ENCODE measurements at regions not wholly inside any gene's neighbourhood (a gene's known extent, or its start where the extent isn't known, plus 50 kb on each side); places are given as distances from the start of the nearest gene placed in this dataset.

- no peak for DNase-seq
Observed at GRCh38 chr10:94043431-94043990, 49.8 kb downstream of the PLCE1 start.

DNA sequence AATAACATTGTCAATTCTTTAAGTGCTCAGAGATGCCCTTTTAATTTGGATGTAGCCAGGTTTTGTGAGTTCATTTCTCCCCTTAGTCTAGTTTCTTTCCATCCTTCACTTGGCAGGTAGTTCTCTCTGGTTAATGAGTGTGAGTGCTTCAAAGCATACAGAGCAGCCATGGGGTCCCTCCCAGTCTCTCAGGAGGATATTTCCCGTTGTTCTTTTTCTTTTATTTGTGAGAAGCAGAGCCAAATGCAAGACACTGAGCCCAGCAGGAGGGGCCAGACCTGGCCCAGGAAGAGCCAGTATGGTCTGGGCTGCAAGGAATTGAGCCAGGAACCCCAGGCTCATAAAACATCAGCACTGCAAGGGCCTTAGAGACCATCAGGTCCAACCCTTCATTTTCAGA is 52.4 kb downstream of the PLCE1 start:
- no peak for DNase-seq

DNA sequence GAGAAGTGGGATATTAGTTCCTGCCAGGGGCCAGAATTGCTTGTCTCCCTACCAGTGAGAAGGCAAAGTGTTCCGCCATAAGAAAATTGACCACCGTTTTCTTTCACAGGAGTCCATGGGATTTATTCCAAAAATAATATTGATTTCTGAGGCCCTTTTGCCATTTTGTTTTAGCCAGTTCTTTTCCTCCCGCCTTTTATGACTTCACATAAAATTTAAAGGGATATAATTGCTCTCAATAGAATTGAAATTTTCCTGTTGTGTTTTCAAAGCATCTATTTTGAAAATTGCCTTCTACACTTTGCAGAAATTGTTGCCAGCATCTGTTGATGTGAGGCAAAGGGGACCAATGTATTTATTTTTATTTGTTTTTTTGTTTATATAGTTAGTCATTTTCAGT is 53.6 kb downstream of the PLCE1 start:
- DNase-seq, result no peak

- DNase-seq, result no peak
Observed at GRCh38 chr10:94049911-94050310, 56.2 kb downstream of the PLCE1 start.

- DNase-seq, result no peak
Observed at GRCh38 chr10:94052281-94052680, 58.5 kb downstream of the PLCE1 start.

DNA sequence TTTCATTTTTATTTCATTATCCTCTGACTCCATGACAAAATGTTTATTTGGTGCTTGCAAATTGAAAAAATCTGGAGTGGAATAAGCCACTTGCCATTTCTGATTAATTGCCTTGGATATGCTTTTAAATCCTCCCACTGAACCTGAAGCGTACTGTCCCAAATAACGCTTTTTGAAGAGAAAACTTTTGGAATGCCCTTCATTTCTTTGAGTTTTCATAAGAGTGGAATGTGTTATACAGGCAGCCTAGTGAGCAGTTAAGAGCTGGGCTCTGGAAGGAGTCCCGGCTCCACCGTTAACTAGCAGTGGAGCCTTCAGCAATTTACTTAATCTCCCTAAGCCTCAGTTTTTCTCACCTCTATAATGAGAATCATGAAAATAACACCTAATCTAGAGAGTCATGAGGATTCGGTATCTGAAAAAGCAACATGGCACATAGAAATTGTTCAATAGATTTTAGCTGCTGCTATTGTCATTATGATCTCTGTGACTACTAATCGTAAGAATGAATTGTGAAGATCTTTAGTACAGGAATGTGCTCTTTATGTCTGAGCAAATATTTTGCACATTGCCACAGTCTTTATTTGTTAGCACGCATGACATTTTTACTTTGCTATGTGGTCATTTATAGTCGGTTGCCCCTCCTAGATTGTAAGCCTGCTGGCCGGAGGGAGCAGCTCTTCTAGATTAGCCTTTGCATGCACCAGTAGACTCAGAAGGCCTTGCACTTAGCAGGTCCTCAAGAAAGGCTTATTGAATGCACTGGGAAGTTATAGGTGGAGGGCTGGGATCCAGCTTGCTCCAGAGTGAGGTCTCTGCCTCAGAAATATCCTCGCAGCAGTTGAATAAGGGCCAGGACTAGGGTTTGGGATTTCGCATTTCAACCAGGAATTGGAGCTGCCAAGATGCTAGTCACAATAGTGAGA is 59.4 kb downstream of the PLCE1 start:
- DNase-seq, result no peak

DNA sequence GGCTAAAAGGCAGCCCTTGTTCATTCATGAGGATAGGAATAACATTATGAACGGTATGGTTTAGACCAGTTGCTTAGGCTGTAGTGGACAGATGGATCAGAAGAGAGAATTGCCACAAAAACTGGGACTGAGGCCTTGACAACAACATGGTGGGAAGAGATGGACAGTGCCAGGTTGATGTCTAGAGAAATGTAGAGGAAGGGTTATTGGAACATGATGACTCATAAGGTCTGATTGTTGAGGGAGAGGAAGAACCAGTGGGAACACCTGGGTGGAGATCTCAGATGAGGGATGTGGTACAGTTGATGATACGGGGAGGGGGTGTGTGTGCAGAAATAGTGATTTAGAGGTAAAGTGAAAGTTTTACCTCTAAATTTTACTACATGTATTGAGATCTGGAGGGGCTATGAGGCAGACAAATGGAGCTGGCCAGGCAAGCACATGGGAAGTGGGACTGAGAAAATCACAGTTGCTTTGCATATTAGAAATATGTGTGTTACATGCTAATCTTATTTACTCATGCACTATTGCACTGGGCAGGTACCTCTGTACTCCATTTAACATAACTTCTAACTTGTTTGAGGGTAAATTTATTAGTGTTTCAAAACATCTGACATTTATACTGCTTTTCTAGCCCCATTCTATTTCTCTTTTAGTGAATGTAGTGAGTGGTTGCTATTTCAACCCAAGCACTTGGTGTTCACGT is 65.6 kb downstream of the PLCE1 start:
- no peak for DNase-seq

DNA sequence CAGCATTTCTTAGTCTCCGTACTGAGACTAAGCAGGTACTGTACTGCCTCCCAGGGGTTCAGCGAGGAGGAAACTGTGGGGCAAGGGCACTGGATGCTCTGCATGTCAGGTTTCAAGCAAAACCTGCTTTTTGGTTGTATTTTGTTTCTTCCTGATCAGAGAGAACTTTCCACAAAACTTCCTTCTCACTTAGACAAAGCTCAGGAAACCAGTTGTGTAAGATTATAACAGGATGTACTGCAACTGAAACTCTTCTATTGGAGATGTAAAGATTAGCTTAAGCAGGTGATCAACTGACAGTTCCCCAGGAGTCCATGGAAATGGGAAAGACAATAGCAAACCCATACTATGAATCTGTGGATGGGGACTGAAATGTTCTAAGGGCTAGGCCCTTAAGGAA is 67.3 kb downstream of the PLCE1 start:
- DNase-seq, result no peak

DNA sequence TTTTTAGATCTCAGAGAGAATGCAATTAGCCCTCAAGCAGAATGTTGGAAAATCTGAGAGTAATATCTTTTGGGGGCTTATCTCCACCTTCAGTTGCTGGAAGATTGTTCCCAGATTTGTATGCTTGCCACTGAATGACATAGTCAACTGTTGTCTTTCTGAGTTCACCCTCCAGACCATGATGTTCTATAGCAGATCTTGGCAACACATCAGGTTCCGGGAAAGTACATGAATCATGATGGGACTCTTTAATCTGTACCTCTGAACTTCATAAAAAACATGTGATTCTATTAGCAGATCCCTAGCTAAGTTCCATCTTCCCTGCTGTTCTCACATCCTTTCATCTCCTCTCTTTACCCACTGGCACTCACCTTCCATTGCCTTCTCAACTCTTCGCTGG is 68.9 kb downstream of the PLCE1 start:
- no peak for DNase-seq

DNA sequence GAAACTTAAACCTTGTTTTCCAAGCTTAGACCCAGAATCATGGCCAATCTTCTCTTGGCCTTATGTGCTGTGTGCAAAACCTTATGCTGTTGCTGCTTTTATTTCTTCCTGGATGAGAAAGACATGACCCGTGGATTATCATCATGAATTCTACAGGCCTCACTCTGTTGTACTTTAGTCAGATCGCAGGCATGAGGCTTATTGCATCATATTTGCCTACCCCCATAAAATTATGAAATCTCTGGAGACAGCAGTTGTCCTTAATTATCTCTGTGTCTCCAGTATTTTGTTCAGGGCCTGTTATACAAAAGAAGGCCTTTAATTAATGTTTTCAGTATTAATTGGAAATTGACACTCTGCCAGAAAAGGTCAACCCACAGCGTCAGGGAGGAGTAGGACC is 71.6 kb downstream of the PLCE1 start:
- DNase-seq, result no peak

DNA sequence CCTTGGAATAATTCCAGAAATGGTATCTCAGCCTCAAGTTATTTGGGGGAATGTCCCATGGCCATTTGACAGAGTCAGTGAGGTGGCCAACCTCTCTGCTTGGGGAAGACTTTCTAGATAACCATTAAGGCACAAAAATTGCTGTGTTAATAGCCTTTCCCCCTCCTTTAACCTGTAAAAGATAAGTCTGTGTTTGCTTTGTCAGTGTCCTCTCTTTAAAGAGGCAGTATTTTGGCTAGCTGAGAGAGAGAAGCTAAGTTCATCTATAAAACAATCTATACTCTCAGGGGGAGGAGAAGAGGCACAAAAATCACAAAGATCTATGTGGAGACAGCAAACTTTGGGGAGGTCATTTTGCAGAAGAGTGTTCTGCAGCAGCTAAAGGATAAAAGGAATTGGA is 72.1 kb downstream of the PLCE1 start:
- DNase-seq, result no peak

GRCh38 chr10:94066411-94066810 is 72.7 kb downstream of the PLCE1 start:
- no peak for DNase-seq

GRCh38 chr10:94069884-94070283 is 76.2 kb downstream of the PLCE1 start:
- DNase-seq, result no peak

DNA sequence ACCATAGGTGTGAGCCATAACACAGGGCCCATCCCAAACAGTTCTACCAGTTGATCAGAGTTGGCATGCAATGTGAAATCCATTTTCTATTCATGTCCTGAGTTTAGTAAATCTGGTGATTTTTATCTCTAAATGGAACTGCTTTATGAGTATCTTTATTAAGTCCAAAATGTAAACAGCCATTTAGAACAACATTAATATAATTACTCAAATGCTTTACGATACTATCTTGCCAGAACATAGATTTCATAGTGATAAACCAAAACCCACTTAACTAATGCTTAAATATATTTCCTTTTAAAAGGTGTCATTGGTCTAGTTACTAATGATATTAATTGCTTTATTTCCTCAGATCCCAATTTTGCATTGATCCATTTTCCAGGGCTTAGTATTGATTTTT is 80.7 kb downstream of the PLCE1 start:
- DNase-seq, result no peak

DNA sequence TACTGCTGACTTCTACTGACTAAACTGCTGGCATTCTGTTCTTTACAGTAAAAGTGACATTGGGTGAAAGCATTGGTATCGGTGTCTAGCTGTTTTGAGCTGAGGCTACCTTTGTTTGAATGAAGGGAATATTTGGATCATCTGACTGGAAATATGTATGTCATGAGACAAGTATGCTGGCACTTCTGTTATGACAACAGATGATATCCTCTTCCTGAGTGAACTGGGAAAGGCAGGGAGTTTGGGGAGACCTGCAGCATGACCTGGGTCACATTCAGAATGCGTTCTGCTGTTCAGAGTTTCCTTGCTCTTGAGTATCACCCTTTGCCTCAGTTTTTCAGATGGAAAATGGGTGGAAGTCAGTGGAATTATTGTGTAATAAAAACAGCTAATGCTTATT is 81.8 kb downstream of the PLCE1 start:
- DNase-seq, result no peak

- peak; percentile 48 for DNase-seq
Observed at GRCh38 chr10:94076325-94076841, 82.7 kb downstream of the PLCE1 start.

DNA sequence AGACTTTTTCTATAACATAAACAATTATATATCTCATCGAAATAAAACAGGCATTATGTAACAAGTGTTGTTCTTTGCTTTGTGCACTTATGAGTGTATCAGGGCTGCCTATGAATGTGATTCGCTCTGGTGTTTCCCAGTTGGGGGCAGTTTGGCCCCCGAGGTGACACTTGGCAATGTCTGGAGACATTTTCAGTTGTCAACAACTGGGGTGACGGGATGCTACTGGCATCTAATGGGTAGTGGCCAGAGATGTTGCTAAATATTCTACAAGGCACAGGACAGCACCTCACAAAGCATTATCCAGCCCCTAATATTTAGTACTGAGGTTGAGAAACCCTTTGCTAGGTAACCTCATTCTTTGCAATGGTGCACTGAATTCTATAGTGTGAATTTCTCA is 83.3 kb downstream of the PLCE1 start:
- no peak for DNase-seq

DNA sequence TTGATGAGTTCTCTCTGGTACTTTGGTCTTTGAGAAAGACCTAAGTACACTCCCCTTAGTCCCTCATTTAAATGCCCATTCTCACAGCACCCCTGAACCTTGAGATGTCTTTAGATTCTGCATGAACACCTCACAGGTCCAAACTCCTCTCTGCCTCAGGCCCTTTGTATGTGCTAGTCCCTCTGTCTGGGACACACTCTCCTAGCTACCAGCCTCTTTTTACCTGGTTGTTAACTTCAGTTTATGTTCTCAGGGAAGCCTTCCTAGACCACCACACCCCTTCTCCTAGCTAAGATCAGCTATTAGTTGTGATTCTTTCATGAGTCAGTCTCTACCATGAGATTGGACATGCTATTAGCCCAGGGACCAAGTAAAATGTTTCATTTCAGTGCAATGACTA is 86.4 kb downstream of the PLCE1 start:
- DNase-seq, result no peak

DNA sequence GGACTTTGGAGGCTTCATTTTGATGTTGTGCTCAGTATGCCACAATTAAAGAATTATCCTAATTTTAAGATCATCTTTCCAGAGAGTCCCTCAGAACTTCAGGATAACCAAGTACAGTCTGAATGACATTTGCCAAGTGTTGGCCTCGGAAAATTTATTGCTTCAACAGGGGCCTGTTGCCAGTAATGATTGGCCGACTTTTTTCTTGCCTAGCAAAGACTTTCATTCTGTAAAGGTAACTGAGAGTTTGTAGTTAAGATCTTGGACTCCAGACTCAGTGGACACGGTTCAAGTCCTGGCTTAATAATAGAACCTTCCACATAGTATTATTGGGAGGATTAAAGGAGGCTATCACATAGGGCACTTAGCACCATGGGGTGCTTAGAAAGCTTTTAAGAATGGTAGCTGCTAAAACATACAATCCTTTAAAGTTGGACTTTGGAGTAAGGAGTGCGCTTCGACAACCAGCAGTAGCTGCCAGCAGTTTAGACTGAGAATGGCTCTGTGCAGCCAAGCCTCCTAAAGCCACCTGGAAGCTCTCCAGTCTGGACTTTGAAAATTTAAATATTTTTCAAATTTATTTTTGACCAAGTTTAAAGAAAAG is 90.0 kb downstream of the PLCE1 start:
- no peak for DNase-seq

DNA sequence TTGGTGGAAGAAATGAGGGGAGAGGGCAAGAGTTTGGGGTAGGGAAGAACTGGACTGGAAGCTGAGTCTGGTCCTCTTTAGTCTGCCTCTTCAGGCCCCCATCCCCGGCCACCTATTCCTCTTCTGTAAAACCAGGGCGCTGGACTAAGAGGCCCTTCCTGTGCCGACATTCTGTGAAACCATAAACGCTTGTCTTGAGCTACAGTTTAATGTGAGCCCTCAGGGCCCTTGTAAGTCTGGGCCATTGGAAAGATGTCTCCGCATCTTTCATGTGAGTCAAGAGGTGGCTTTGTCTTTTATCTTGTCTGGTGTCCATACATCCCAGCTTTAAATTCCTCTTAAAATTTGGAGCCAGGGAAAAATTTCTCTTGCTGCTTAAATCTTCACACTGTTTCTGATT is 90.6 kb downstream of the PLCE1 start:
- DNase-seq, result no peak

DNA sequence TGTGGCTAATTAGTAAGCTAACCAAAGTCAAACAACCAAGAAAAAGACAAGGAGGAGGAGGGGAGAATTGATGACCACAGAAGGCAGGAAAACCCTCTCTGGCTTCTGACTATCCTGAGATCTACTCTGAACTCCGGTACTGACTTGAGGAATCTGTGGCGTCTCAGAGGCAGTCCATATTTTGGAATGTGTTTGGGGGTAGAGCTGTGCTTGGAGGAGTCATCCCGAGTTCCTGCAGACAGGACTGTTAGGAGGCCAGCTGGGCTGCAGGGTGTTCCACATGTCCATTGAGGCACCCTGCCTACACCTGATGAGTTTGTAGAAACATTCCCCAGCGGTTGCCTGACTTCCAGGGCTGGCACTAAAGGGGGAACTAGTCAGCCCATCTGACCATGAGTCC is 91.6 kb downstream of the PLCE1 start:
- no peak for DNase-seq

- no peak for DNase-seq
Observed at GRCh38 chr10:94085766-94086437, 92.2 kb downstream of the PLCE1 start.

DNA sequence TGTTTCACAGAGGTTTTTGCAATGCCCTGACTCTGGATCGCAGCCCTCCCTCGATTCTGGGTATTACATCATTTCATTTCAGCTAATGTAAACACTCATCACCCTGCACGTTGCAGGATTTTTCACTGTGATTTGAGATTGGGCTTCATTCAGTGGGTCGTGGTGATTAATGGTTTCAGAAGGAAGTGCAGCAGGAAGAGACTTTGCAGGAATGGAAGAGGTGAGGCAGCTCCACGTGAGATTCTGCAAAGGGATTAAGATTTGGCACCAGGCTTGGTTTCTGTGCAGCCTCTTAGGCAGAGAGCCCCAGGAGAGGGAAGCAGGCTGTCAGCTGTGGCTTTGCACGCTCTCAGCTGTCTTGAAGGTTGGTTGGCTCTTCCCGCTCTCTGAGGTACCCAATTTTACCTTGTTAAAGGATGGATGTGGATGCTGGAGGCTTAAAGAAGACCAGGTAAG is 95.2 kb downstream of the PLCE1 start:
- no peak for DNase-seq
